ENCODE measurements at regions not wholly inside any gene's neighbourhood (a gene's known extent, or its start where the extent isn't known, plus 50 kb on each side); places are given as distances from the start of the nearest gene placed in this dataset.
"Not testable (repeated sequence)": the region's sequence is repeated elsewhere in the genome, so short reads cannot be mapped to it uniquely, and the experiment has no call there.

DNA sequence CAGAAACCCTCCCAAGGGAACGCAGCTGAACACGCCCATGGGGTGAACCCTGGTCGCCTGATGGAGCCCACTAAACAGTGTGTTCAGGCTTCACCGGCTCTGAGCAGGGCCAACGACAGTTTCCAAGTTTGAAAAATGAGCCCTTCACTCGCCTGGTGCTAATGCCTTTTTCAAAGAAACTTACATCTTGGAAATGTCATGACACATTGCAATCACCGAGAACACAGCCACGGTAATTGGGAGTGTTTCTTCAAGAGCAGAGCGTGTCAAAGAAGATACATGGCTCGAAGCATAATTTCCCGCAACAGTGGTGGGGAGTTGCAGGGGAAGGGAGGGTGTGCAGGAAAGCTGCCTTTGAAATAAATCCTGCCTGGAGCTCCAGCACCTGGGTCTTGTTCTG, 463.2 kb downstream of the TMEM114 start:
- no peak overlapping the region for H3K4me3 Mint-ChIP-seq (ENCODE audit: unreplicated experiment)
- H3K36me3 Mint-ChIP-seq (ENCODE audit: low read depth, unreplicated experiment): peaks cover 2% of the 10 kb centered on the region
- H3K27ac Mint-ChIP-seq (ENCODE audit: unreplicated experiment): no peak overlapping the region
- no peak for TF ChIP-seq CTCF (IDR thresholded peaks at IDR 0.05; ENCODE audit: unreplicated experiment)
- no peak for DNase-seq (ENCODE audit: low spot score)
- no peaks in the 10 kb centered on the region for H3K4me1 Mint-ChIP-seq (ENCODE audit: unreplicated experiment)
- peaks cover 15% of the 10 kb centered on the region for H3K9me3 Mint-ChIP-seq (ENCODE audit: unreplicated experiment)
- peaks cover 1% of the 10 kb centered on the region for H3K27me3 Mint-ChIP-seq (ENCODE audit: unreplicated experiment)

GRCh38 chr16:8126313-8126712, 464.0 kb downstream of the TMEM114 start:
- Mint-ChIP-seq H3K9me3 (ENCODE audit: unreplicated experiment) (peaks cover 15% of the 10 kb centered on the region), H3K4me1 (ENCODE audit: unreplicated experiment) (no peaks in the 10 kb centered on the region), H3K27me3 (ENCODE audit: unreplicated experiment) (peaks cover 1% of the 10 kb centered on the region), H3K27ac (ENCODE audit: unreplicated experiment) (no peak overlapping the region), H3K36me3 (ENCODE audit: low read depth, unreplicated experiment) (peaks cover 2% of the 10 kb centered on the region), H3K4me3 (ENCODE audit: unreplicated experiment) (no peak overlapping the region)
- no peak for DNase-seq (ENCODE audit: low spot score)
- TF ChIP-seq CTCF (IDR thresholded peaks at IDR 0.05; ENCODE audit: unreplicated experiment): no peak

DNA sequence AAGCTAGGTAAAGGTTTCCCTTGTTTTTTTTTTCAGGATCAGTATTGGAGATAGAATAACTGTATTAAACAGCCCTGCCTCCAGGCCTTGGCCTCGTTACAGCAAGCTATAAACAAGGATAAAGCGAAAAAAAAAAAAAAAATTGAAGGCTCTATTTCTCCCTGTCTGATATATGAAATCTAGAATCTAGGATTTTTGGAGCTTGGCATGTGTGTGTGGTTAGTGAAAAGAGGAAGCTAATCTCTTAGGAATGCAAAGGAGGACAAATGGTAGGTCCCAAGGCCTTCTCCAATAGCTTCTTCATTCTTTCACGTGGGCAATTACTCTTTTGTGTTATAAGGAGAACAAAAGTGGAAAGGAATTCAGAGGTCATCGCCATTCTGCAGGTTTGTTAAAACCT, 470.3 kb downstream of the TMEM114 start:
- TF ChIP-seq CTCF (IDR thresholded peaks at IDR 0.05; ENCODE audit: unreplicated experiment): no peak
- H3K36me3 Mint-ChIP-seq (ENCODE audit: low read depth, unreplicated experiment): no peaks in the 10 kb centered on the region
- peaks cover 1% of the 10 kb centered on the region for H3K27me3 Mint-ChIP-seq (ENCODE audit: unreplicated experiment)
- no peaks in the 10 kb centered on the region for H3K9me3 Mint-ChIP-seq (ENCODE audit: unreplicated experiment)
- H3K4me1 Mint-ChIP-seq (ENCODE audit: unreplicated experiment): no peaks in the 10 kb centered on the region
- no peak overlapping the region for H3K27ac Mint-ChIP-seq (ENCODE audit: unreplicated experiment)
- no peak overlapping the region for H3K4me3 Mint-ChIP-seq (ENCODE audit: unreplicated experiment)
- DNase-seq (ENCODE audit: low spot score): no peak

DNA sequence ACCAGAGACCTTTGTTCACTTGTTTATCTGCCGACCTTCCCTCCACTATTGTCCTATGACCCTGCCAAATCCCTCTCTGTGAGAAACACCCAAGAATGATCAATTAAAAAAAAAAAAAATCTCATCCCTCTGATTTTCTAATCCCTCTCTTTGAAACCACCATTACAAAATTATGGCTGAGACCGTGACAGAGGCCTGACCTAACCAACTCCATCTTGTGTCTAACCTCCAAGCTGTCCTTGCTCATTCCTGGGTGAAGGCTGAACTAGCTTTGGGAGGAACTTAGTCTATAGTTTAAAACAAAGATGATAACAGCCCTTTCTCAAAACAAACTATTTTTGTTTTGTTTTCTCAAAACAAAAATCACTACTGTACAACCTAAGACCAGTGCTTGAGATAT, 474.5 kb downstream of the TMEM114 start:
- Mint-ChIP-seq H3K27ac (ENCODE audit: unreplicated experiment) (no peak overlapping the region), H3K9me3 (ENCODE audit: unreplicated experiment) (peaks cover 13% of the 10 kb centered on the region), H3K4me1 (ENCODE audit: unreplicated experiment) (no peaks in the 10 kb centered on the region)

GRCh38 chr16:8114941-8115340, 475.4 kb downstream of the TMEM114 start:
- H3K9me3 Mint-ChIP-seq (ENCODE audit: unreplicated experiment): peaks cover 13% of the 10 kb centered on the region
- not testable (repeated sequence) for H3K36me3 Mint-ChIP-seq (ENCODE audit: low read depth, unreplicated experiment); H3K4me3 Mint-ChIP-seq (ENCODE audit: unreplicated experiment); H3K27ac Mint-ChIP-seq (ENCODE audit: unreplicated experiment); H3K4me1 Mint-ChIP-seq (ENCODE audit: unreplicated experiment); DNase-seq (ENCODE audit: low spot score); H3K27me3 Mint-ChIP-seq (ENCODE audit: unreplicated experiment)

More for the DNA sequence above, 474.5 kb downstream of the TMEM114 start:
- Mint-ChIP-seq H3K36me3 (ENCODE audit: low read depth, unreplicated experiment) (no peaks in the 10 kb centered on the region), H3K27me3 (ENCODE audit: unreplicated experiment) (peaks cover 3% of the 10 kb centered on the region), H3K4me3 (ENCODE audit: unreplicated experiment) (no peak overlapping the region)
- no peak for TF ChIP-seq CTCF (IDR thresholded peaks at IDR 0.05; ENCODE audit: unreplicated experiment)
- DNase-seq (ENCODE audit: low spot score): no peak

GRCh38 chr16:8113843-8114242, 476.5 kb downstream of the TMEM114 start:
- H3K4me1 Mint-ChIP-seq (ENCODE audit: unreplicated experiment): no peaks in the 10 kb centered on the region
- peaks cover 13% of the 10 kb centered on the region for H3K9me3 Mint-ChIP-seq (ENCODE audit: unreplicated experiment)
- H3K4me3 Mint-ChIP-seq (ENCODE audit: unreplicated experiment): no peak overlapping the region
- H3K27ac Mint-ChIP-seq (ENCODE audit: unreplicated experiment): no peak overlapping the region
- DNase-seq (ENCODE audit: low spot score): no peak
- H3K36me3 Mint-ChIP-seq (ENCODE audit: low read depth, unreplicated experiment): no peaks in the 10 kb centered on the region
- no peak for TF ChIP-seq CTCF (IDR thresholded peaks at IDR 0.05; ENCODE audit: unreplicated experiment)
- H3K27me3 Mint-ChIP-seq (ENCODE audit: unreplicated experiment): peaks cover 3% of the 10 kb centered on the region

All from endothelial cell (in vitro differentiated cells).